ENCODE measurements at regions not wholly inside any gene's neighbourhood (a gene's known extent, or its start where the extent isn't known, plus 50 kb on each side); places are given as distances from the start of the nearest gene placed in this dataset.

DNA sequence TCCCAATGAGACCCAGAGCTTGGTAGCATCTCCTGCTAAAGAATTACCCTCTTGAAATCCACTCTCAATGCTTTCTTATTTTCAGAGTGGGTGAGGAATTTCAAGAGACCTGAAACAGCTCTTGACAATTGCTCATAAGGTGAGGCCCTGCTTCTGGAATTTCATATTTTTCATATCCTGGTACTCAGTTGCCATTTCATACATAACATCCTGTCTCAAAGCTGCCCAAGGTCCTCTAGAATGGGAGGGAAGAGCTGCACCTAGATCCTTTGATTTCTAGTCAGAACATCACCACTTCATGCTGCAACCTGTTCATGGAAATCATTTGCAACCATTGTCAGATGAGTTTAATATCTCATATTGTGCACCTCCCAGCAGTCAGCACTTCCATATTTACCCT is 404.8 kb upstream of the GALNT5 start:
- TF ChIP-seq, protein P1, sequence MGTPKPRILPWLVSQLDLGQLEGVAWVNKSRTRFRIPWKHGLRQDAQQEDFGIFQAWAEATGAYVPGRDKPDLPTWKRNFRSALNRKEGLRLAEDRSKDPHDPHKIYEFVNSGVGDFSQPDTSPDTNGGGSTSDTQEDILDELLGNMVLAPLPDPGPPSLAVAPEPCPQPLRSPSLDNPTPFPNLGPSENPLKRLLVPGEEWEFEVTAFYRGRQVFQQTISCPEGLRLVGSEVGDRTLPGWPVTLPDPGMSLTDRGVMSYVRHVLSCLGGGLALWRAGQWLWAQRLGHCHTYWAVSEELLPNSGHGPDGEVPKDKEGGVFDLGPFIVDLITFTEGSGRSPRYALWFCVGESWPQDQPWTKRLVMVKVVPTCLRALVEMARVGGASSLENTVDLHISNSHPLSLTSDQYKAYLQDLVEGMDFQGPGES (IDR thresholded peaks at IDR 0.05), result no peak
- TF ChIP-seq MEF2B (IDR thresholded peaks at IDR 0.05; ENCODE audit: partially characterized antibody, poor library complexity, severe bottlenecking) (no peak), NFXL1 (IDR thresholded peaks at IDR 0.05; ENCODE audit: borderline replicate concordance) (no peak)
- ChIA-PET SMC1A (ENCODE audit: uncharacterized antibody, unreplicated experiment) (no interaction called here), RAD21 (ENCODE audit: unreplicated experiment) (no interaction called here), CTCF (interaction anchor here (1.1 kb wide), 1 partner anchor 340 kb away, joined by 3 read pairs; no protein-coding TSS in a partner anchor), POLR2A (no interaction called here)
- no peaks in the 10 kb centered on the region for H3K4me1 ChIP-seq (ENCODE audit: control insufficient read depth, insufficient read depth, low read length)
- no peaks in the 10 kb centered on the region for H3K27me3 ChIP-seq (replicated peaks in 1 of 2; ENCODE audit: control insufficient read depth in 2 of 2, insufficient read depth in 2 of 2, low read length in 1 of 2)
- no peak overlapping the region for H3K27ac ChIP-seq (ENCODE audit: control insufficient read depth, insufficient read depth)
- in situ Hi-C loops (cut with MboI) (no loop called here), intact Hi-C loops (cut with micrococcal nuclease; ENCODE audit: unreplicated experiment) (no loop called here)
- FAIRE-seq (no peak), DNase-seq (ENCODE audit: low read depth, low spot score) (no peak), ATAC-seq (no peak)
- no peak overlapping the region for H3K4me3 ChIP-seq
- H3K4me2 ChIP-seq (ENCODE audit: control insufficient read depth, insufficient read depth), result no peak overlapping the region
- no peak overlapping the region for H3K9ac ChIP-seq (ENCODE audit: control insufficient read depth, insufficient read depth, low read length)
- no peaks in the 10 kb centered on the region for H4K20me1 ChIP-seq (ENCODE audit: control insufficient read depth, insufficient read depth)
- no TSS peak for BruUV-seq (replicated peaks)
- H3K36me3 ChIP-seq (ENCODE audit: control insufficient read depth in 2 of 2, insufficient read depth in 2 of 2, low read length in 1 of 2), result no peaks in the 10 kb centered on the region
- no peak overlapping the region for H2AFZ ChIP-seq (ENCODE audit: control insufficient read depth, low read depth, low read length)
- no peaks in the 10 kb centered on the region for H3K9me3 ChIP-seq (replicated peaks; ENCODE audit: control insufficient read depth, insufficient read depth, low read length)
- no peaks in the 10 kb centered on the region for H3K79me2 ChIP-seq (ENCODE audit: control insufficient read depth, insufficient read depth, low read length)

DNA sequence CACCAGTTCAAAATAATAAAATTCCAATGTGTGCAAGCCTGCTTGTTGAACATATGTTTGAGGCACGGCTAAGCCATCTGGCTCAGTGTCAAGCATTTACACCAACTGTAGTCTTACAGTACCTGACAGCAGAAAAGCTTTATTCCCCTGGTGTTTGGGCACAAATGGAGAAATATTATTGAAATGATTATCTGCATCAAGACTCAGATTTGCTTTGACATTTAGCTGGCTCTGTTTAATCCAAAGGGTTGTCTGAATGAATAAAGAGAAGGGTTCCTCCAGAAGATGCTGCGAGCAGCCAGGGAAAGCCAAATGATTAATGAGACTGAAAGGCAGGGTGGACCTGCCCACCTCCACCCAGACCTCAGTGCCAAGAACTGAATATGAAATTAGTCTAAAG is 393.2 kb upstream of the GALNT5 start:
- no peaks in the 10 kb centered on the region for H3K79me2 ChIP-seq (ENCODE audit: control insufficient read depth, insufficient read depth, low read length)
- ChIA-PET SMC1A (ENCODE audit: uncharacterized antibody, unreplicated experiment) (interaction anchor here (0.6 kb wide), 1 partner anchor 1461 kb away, joined by 3 read pairs; no protein-coding TSS in a partner anchor), POLR2A (no interaction called here), CTCF (no interaction called here), RAD21 (ENCODE audit: unreplicated experiment) (no interaction called here)
- H3K36me3 ChIP-seq (ENCODE audit: control insufficient read depth in 2 of 2, insufficient read depth in 2 of 2, low read length in 1 of 2), result no peaks in the 10 kb centered on the region
- no peak overlapping the region for H3K4me2 ChIP-seq (ENCODE audit: control insufficient read depth, insufficient read depth)
- H3K9ac ChIP-seq (ENCODE audit: control insufficient read depth, insufficient read depth, low read length), result no peak overlapping the region
- in situ Hi-C loops (cut with MboI), result no loop called here
- H3K9me3 ChIP-seq (replicated peaks; ENCODE audit: control insufficient read depth, insufficient read depth, low read length), result no peaks in the 10 kb centered on the region
- H3K27me3 ChIP-seq (replicated peaks in 1 of 2; ENCODE audit: control insufficient read depth in 2 of 2, insufficient read depth in 2 of 2, low read length in 1 of 2), result no peaks in the 10 kb centered on the region
- no peak overlapping the region for H3K4me3 ChIP-seq
- 36% methylated on average over 2 of the region's 2 CpGs for whole genome bisulfite sequencing (ENCODE audit: insufficient coverage, insufficient replicate concordance, low lambda C conversion rate, missing lambda C conversion rate)
- H3K27ac ChIP-seq (ENCODE audit: control insufficient read depth, insufficient read depth), result no peak overlapping the region
- no peaks in the 10 kb centered on the region for H3K4me1 ChIP-seq (ENCODE audit: control insufficient read depth, insufficient read depth, low read length)
- DNase-seq (ENCODE audit: low read depth, low spot score), result no peak
- no TSS peak for BruUV-seq (replicated peaks)
- FAIRE-seq, result no peak
- intact Hi-C loops (cut with micrococcal nuclease; ENCODE audit: unreplicated experiment), result no loop called here
- no peaks in the 10 kb centered on the region for H4K20me1 ChIP-seq (ENCODE audit: control insufficient read depth, insufficient read depth)
- ATAC-seq, result no peak
- H2AFZ ChIP-seq (ENCODE audit: control insufficient read depth, low read depth, low read length), result no peak overlapping the region
- TF ChIP-seq TARDBP (IDR thresholded peaks at IDR 0.05; ENCODE audit: borderline replicate concordance), result no peak
- no peak for TF ChIP-seq RAD21 (IDR thresholded peaks at IDR 0.05; ENCODE audit: insufficient read depth, low read depth, low read length)
- no peak for TF ChIP-seq EGR1 (IDR thresholded peaks at IDR 0.05; ENCODE audit: borderline replicate concordance in 1 of 2, low read depth in 2 of 2, low read length in 2 of 2)
- TF ChIP-seq, protein P2, sequence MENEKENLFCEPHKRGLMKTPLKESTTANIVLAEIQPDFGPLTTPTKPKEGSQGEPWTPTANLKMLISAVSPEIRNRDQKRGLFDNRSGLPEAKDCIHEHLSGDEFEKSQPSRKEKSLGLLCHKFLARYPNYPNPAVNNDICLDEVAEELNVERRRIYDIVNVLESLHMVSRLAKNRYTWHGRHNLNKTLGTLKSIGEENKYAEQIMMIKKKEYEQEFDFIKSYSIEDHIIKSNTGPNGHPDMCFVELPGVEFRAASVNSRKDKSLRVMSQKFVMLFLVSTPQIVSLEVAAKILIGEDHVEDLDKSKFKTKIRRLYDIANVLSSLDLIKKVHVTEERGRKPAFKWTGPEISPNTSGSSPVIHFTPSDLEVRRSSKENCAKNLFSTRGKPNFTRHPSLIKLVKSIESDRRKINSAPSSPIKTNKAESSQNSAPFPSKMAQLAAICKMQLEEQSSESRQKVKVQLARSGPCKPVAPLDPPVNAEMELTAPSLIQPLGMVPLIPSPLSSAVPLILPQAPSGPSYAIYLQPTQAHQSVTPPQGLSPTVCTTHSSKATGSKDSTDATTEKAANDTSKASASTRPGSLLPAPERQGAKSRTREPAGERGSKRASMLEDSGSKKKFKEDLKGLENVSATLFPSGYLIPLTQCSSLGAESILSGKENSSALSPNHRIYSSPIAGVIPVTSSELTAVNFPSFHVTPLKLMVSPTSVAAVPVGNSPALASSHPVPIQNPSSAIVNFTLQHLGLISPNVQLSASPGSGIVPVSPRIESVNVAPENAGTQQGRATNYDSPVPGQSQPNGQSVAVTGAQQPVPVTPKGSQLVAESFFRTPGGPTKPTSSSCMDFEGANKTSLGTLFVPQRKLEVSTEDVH (IDR thresholded peaks at IDR 0.05; ENCODE audit: low read depth, partially characterized antibody), result no peak
- TF ChIP-seq, protein P3, sequence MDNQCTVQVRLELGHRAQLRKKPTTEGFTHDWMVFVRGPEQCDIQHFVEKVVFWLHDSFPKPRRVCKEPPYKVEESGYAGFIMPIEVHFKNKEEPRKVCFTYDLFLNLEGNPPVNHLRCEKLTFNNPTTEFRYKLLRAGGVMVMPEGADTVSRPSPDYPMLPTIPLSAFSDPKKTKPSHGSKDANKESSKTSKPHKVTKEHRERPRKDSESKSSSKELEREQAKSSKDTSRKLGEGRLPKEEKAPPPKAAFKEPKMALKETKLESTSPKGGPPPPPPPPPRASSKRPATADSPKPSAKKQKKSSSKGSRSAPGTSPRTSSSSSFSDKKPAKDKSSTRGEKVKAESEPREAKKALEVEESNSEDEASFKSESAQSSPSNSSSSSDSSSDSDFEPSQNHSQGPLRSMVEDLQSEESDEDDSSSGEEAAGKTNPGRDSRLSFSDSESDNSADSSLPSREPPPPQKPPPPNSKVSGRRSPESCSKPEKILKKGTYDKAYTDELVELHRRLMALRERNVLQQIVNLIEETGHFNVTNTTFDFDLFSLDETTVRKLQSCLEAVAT (IDR thresholded peaks at IDR 0.05), result no peak
- TF ChIP-seq, protein P4, sequence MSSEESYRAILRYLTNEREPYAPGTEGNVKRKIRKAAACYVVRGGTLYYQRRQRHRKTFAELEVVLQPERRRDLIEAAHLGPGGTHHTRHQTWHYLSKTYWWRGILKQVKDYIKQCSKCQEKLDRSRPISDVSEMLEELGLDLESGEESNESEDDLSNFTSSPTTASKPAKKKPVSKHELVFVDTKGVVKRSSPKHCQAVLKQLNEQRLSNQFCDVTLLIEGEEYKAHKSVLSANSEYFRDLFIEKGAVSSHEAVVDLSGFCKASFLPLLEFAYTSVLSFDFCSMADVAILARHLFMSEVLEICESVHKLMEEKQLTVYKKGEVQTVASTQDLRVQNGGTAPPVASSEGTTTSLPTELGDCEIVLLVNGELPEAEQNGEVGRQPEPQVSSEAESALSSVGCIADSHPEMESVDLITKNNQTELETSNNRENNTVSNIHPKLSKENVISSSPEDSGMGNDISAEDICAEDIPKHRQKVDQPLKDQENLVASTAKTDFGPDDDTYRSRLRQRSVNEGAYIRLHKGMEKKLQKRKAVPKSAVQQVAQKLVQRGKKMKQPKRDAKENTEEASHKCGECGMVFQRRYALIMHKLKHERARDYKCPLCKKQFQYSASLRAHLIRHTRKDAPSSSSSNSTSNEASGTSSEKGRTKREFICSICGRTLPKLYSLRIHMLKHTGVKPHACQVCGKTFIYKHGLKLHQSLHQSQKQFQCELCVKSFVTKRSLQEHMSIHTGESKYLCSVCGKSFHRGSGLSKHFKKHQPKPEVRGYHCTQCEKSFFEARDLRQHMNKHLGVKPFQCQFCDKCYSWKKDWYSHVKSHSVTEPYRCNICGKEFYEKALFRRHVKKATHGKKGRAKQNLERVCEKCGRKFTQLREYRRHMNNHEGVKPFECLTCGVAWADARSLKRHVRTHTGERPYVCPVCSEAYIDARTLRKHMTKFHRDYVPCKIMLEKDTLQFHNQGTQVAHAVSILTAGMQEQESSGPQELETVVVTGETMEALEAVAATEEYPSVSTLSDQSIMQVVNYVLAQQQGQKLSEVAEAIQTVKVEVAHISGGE (CRISPR knock-in tag; IDR thresholded peaks at IDR 0.05), result no peak
